GM12872 (cell line): ENCODE measurements at regions not wholly inside any gene's neighbourhood (a gene's known extent, or its start where the extent isn't known, plus 50 kb on each side); places are given as distances from the start of the nearest gene placed in this dataset.

Experiments used
- CTCF ChIP-seq: IDR thresholded peaks from 3 replicates; pipeline ENCODE4 v1.5.1; 2011; ENCODE audit warnings: low read depth, mild to moderate bottlenecking, low read length, moderate library complexity; ENCODE audit not compliant: insufficient read depth

- TF ChIP-seq CTCF = no peak
Measured at GRCh38 chr9:82255481-82256176, 267.1 kb downstream of the SPATA31D1 start.

- no peak for TF ChIP-seq CTCF
Measured at GRCh38 chr9:82260691-82261090, 272.1 kb downstream of the SPATA31D1 start.

- no peak for TF ChIP-seq CTCF
Measured at GRCh38 chr9:82263619-82264018, 275.0 kb downstream of the SPATA31D1 start.

- no peak for TF ChIP-seq CTCF
Measured at GRCh38 chr9:82271106-82271561, 282.6 kb downstream of the SPATA31D1 start.

GRCh38 chr9:82273121-82273520 lies 284.5 kb downstream of the SPATA31D1 start:
- no peak for TF ChIP-seq CTCF

- TF ChIP-seq CTCF = no peak
Measured at GRCh38 chr9:82275258-82275927, 286.8 kb downstream of the SPATA31D1 start.

GRCh38 chr9:82281066-82281465 lies 292.5 kb downstream of the SPATA31D1 start:
- TF ChIP-seq CTCF = no peak
